ENCODE measurements at regions not wholly inside any gene's neighbourhood (a gene's known extent, or its start where the extent isn't known, plus 50 kb on each side); places are given as distances from the start of the nearest gene placed in this dataset.

DNA sequence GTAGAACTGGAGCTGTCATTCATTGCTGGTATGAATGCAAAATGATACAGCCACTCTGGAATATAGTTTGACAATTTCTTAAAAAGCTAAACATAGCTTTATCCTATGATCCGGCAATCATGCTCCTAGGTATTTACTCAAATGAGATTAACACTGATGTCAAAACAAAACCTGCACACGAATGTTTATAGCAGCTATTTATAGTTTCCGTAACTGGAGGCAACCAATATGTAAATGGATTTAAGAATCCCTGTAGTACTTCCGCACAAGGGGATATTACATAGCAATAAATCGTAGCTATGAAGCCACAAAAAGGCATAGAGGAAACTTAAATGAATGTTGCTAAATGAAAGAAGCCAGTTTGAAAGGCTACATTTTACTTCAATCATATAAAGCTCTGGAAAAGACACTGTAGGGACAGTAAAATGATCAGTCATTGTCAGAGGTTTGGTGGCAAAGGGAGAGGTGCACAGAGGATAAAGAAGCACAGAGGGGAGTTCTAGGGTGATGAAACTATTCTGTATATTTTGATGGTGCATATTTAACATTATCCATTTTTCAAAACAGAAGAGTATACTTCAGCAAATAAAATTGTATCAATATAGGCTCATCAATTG is 1893.0 kb upstream of the PCDH20 start:
- Histone ChIP-seq H3K27me3 (ENCODE audit: insufficient read depth, low read length) (no peaks in the 10 kb centered on the region), H3K79me1 (ENCODE audit: low read length) (no peaks in the 10 kb centered on the region), H4K91ac (ENCODE audit: low read depth, low read length) (no peak overlapping the region), H3K27ac (ENCODE audit: low read depth, low read length) (no peak overlapping the region), H3K4me2 (ENCODE audit: low read length) (no peak overlapping the region), H2BK12ac (ENCODE audit: low read length) (no peak overlapping the region), H3K9ac (ENCODE audit: low read length) (no peak overlapping the region), H3K4me3 (ENCODE audit: low read depth, low read length) (no peak overlapping the region), H2BK120ac (ENCODE audit: insufficient read depth, low read length, poor library complexity) (no peak overlapping the region), H2AK5ac (ENCODE audit: low read length) (no peak overlapping the region), H3K18ac (ENCODE audit: low read length) (no peak overlapping the region), H2AFZ (ENCODE audit: insufficient read depth, low read length, poor library complexity) (no peak overlapping the region), H4K8ac (ENCODE audit: low read depth, low read length) (no peak overlapping the region), H3K9me3 (ENCODE audit: insufficient read depth, low read depth, low read length) (peaks cover 2% of the 10 kb centered on the region), H3K23ac (ENCODE audit: low read length) (no peak overlapping the region), H3K4ac (ENCODE audit: low read depth, low read length) (no peak overlapping the region), H3K79me2 (ENCODE audit: control insufficient read depth, insufficient read depth, low read length, poor library complexity) (peaks cover 2% of the 10 kb centered on the region), H4K12ac (ENCODE audit: low read depth, low read length) (no peak overlapping the region), H2BK5ac (ENCODE audit: low read depth, low read length, poor library complexity) (no peak overlapping the region), H3K4me1 (ENCODE audit: control insufficient read depth in 1 of 2, insufficient read depth in 2 of 2, low read length in 2 of 2) (no peaks in the 10 kb centered on the region), H3K14ac (ENCODE audit: low read length) (no peak overlapping the region), H3K36me3 (ENCODE audit: control insufficient read depth in 1 of 2, insufficient read depth in 2 of 2, low read length in 2 of 2) (no peaks in the 10 kb centered on the region)
- no CpG with 5 or more reads among the region's 5 CpGs for WGBS (ENCODE audit: extremely low coverage, insufficient coverage, insufficient read length)
- no peak for DNase-seq

DNA sequence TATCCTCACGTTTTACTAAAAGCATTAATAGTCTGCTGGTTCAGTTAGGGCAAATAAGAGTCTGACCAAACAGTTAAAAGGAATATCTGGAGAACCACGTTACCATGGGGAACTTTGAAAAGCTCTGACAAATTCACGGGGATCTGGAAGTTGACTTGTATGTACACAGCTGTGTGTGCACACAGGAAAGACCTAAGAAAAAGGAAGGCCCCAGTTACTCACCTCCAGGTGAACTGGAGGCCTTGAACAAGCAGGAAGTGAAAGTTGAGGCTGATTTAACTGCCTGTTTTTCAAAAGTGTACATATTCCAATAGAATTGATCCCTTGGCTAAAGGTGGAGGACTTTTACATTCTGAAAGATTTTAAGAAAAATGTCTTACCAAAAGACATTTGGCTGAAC is 1891.6 kb upstream of the PCDH20 start:
- H2BK5ac ChIP-seq (ENCODE audit: low read depth, low read length, poor library complexity): no peak overlapping the region
- WGBS (ENCODE audit: extremely low coverage, insufficient coverage, insufficient read length): no CpG with 5 or more reads among the region's 3 CpGs
- no peak overlapping the region for H3K14ac ChIP-seq (ENCODE audit: low read length)
- H2BK12ac ChIP-seq (ENCODE audit: low read length): no peak overlapping the region
- no peaks in the 10 kb centered on the region for H3K79me1 ChIP-seq (ENCODE audit: low read length)
- H3K23ac ChIP-seq (ENCODE audit: low read length): no peak overlapping the region
- H2AK5ac ChIP-seq (ENCODE audit: low read length): no peak overlapping the region
- H4K12ac ChIP-seq (ENCODE audit: low read depth, low read length): no peak overlapping the region
- peaks cover 2% of the 10 kb centered on the region for H3K9me3 ChIP-seq (ENCODE audit: insufficient read depth, low read depth, low read length)
- H3K27ac ChIP-seq (ENCODE audit: low read depth, low read length): no peak overlapping the region
- H2AFZ ChIP-seq (ENCODE audit: insufficient read depth, low read length, poor library complexity): no peak overlapping the region
- H3K4me1 ChIP-seq (ENCODE audit: control insufficient read depth in 1 of 2, insufficient read depth in 2 of 2, low read length in 2 of 2): no peaks in the 10 kb centered on the region
- H3K4me2 ChIP-seq (ENCODE audit: low read length): no peak overlapping the region
- H2BK120ac ChIP-seq (ENCODE audit: insufficient read depth, low read length, poor library complexity): no peak overlapping the region
- no peak for DNase-seq
- H3K9ac ChIP-seq (ENCODE audit: low read length): no peak overlapping the region
- H3K27me3 ChIP-seq (ENCODE audit: insufficient read depth, low read length): no peaks in the 10 kb centered on the region
- H3K4ac ChIP-seq (ENCODE audit: low read depth, low read length): no peak overlapping the region
- no peak overlapping the region for H3K4me3 ChIP-seq (ENCODE audit: low read depth, low read length)
- H3K18ac ChIP-seq (ENCODE audit: low read length): no peak overlapping the region
- no peaks in the 10 kb centered on the region for H3K36me3 ChIP-seq (ENCODE audit: control insufficient read depth in 1 of 2, insufficient read depth in 2 of 2, low read length in 2 of 2)
- H4K91ac ChIP-seq (ENCODE audit: low read depth, low read length): no peak overlapping the region
- no peak overlapping the region for H4K8ac ChIP-seq (ENCODE audit: low read depth, low read length)
- peaks cover 2% of the 10 kb centered on the region for H3K79me2 ChIP-seq (ENCODE audit: control insufficient read depth, insufficient read depth, low read length, poor library complexity)

DNA sequence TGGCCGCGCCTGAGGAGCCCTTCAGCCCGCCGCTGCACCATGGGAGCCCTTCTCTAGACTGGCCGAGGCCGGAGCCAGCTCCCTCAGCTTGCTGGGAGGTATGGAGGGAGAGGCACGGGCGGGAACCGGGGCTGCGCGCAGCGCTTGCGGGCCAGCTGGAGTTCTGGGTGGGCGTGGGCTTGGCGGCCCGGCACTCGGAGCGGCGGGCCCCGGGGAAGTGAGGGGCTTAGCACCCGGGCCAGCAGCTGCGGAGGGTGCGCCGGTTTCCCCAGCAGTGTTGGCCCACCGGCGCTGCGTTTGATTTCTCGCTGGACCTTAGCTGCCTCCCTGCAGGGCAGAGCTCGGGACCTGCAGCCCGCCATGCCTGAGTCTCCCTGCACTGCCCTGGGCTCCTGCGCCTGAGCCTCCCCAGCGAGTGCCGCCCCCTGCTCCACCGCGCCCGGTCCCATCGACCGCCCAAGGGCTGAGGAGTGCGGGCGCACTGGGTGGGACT is 1890.0 kb upstream of the PCDH20 start:
- Histone ChIP-seq H3K23ac (ENCODE audit: low read length) (no peak overlapping the region), H4K12ac (ENCODE audit: low read depth, low read length) (no peak overlapping the region), H2BK120ac (ENCODE audit: insufficient read depth, low read length, poor library complexity) (no peak overlapping the region), H3K18ac (ENCODE audit: low read length) (no peak overlapping the region), H3K14ac (ENCODE audit: low read length) (no peak overlapping the region), H3K9me3 (ENCODE audit: insufficient read depth, low read depth, low read length) (peaks cover 2% of the 10 kb centered on the region), H3K4me1 (ENCODE audit: control insufficient read depth in 1 of 2, insufficient read depth in 2 of 2, low read length in 2 of 2) (no peaks in the 10 kb centered on the region), H4K8ac (ENCODE audit: low read depth, low read length) (no peak overlapping the region), H3K36me3 (ENCODE audit: control insufficient read depth in 1 of 2, insufficient read depth in 2 of 2, low read length in 2 of 2) (no peaks in the 10 kb centered on the region), H3K27ac (ENCODE audit: low read depth, low read length) (no peak overlapping the region), H3K79me2 (ENCODE audit: control insufficient read depth, insufficient read depth, low read length, poor library complexity) (peaks cover 2% of the 10 kb centered on the region), H3K4me2 (ENCODE audit: low read length) (no peak overlapping the region), H3K79me1 (ENCODE audit: low read length) (no peaks in the 10 kb centered on the region), H4K91ac (ENCODE audit: low read depth, low read length) (no peak overlapping the region), H2AK5ac (ENCODE audit: low read length) (no peak overlapping the region), H3K4me3 (ENCODE audit: low read depth, low read length) (no peak overlapping the region), H2BK12ac (ENCODE audit: low read length) (no peak overlapping the region), H2BK5ac (ENCODE audit: low read depth, low read length, poor library complexity) (no peak overlapping the region), H3K9ac (ENCODE audit: low read length) (no peak overlapping the region), H3K27me3 (ENCODE audit: insufficient read depth, low read length) (no peaks in the 10 kb centered on the region), H2AFZ (ENCODE audit: insufficient read depth, low read length, poor library complexity) (no peak overlapping the region), H3K4ac (ENCODE audit: low read depth, low read length) (no peak overlapping the region)
- DNase-seq: no peak
- WGBS (ENCODE audit: extremely low coverage, insufficient coverage, insufficient read length): no CpG with 5 or more reads among the region's 40 CpGs

DNA sequence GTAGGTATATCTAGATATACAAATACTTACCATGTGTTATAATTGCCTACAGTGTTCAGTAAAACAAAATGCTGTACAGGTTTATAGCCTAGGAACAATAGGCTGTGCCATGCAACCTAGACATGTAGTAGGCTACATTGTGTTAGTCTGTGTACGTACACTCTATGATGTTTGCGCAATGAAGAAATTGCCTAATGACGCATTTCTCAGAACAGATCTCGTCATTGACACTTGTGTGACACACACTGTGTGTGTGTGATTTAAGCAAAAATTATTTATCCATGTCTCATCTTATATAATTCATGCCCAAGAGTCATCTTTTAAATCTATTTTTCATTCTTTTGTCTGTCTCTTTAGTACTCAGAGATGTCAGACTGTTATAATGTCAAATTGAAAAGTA is 1888.8 kb upstream of the PCDH20 start:
- Histone ChIP-seq H3K4me3 (ENCODE audit: low read depth, low read length) (no peak overlapping the region), H3K4me1 (ENCODE audit: control insufficient read depth in 1 of 2, insufficient read depth in 2 of 2, low read length in 2 of 2) (no peaks in the 10 kb centered on the region), H3K27ac (ENCODE audit: low read depth, low read length) (no peak overlapping the region), H3K79me2 (ENCODE audit: control insufficient read depth, insufficient read depth, low read length, poor library complexity) (peaks cover 2% of the 10 kb centered on the region), H3K9ac (ENCODE audit: low read length) (no peak overlapping the region), H3K23ac (ENCODE audit: low read length) (no peak overlapping the region), H3K14ac (ENCODE audit: low read length) (no peak overlapping the region), H2BK5ac (ENCODE audit: low read depth, low read length, poor library complexity) (no peak overlapping the region), H3K79me1 (ENCODE audit: low read length) (no peaks in the 10 kb centered on the region), H2AFZ (ENCODE audit: insufficient read depth, low read length, poor library complexity) (no peak overlapping the region), H2BK12ac (ENCODE audit: low read length) (no peak overlapping the region), H4K12ac (ENCODE audit: low read depth, low read length) (no peak overlapping the region), H3K36me3 (ENCODE audit: control insufficient read depth in 1 of 2, insufficient read depth in 2 of 2, low read length in 2 of 2) (no peaks in the 10 kb centered on the region), H3K18ac (ENCODE audit: low read length) (no peak overlapping the region), H2AK5ac (ENCODE audit: low read length) (no peak overlapping the region), H2BK120ac (ENCODE audit: insufficient read depth, low read length, poor library complexity) (no peak overlapping the region), H4K91ac (ENCODE audit: low read depth, low read length) (no peak overlapping the region), H3K9me3 (ENCODE audit: insufficient read depth, low read depth, low read length) (peaks cover 2% of the 10 kb centered on the region), H3K4me2 (ENCODE audit: low read length) (no peak overlapping the region), H3K4ac (ENCODE audit: low read depth, low read length) (no peak overlapping the region), H4K8ac (ENCODE audit: low read depth, low read length) (no peak overlapping the region), H3K27me3 (ENCODE audit: insufficient read depth, low read length) (no peaks in the 10 kb centered on the region)
- no CpG with 5 or more reads among the region's 4 CpGs for WGBS (ENCODE audit: extremely low coverage, insufficient coverage, insufficient read length)
- DNase-seq: no peak
